GM12875 (cell line): ENCODE measurements at regions not wholly inside any gene's neighbourhood (a gene's known extent, or its start where the extent isn't known, plus 50 kb on each side); places are given as distances from the start of the nearest gene placed in this dataset.
"Not testable (repeated sequence)": the region's sequence is repeated elsewhere in the genome, so short reads cannot be mapped to it uniquely, and the experiment has no call there.

Experiments used
- H3K4me3 ChIP-seq: one replicate; pipeline ENCODE4 v1.5.1; 2011; ENCODE audit warnings: low read depth, low read length, control low read depth
- TF ChIP-seq, protein P1 (sequence below): IDR thresholded peaks from 2 replicates; pipeline ENCODE4 v1.5.1; 2011; ENCODE audit warnings: low read depth, mild to moderate bottlenecking, control low read depth, inconsistent platforms, low read length, moderate library complexity, borderline replicate concordance; ENCODE audit not compliant: insufficient read depth

DNA sequence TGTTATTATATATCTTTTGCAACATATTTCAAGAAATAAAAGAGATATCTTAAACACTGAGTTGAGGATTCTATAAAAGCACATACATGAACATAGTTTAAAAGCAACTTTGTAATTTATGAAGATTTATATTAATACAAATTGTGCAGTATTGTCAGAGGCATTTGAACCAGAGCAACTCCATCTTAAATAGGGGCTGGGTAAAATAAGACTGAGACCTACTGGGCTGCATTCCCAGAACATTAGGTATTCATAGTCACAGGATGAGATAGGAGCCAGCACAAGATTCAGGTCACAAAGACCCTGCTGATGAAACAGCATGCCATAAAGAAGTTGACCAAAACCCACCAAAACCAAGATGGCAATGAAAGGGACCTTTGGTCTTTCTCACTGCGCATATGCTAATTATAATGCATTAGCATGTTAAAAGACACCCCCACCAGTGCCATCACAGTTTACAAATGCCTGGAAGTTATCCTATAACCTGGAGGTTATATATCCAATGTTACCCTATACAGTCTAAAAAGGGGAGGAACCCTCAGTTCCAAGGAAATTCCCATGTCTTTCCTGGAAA lies 320.2 kb downstream of the FAM170A start:
- TF ChIP-seq, protein P1, sequence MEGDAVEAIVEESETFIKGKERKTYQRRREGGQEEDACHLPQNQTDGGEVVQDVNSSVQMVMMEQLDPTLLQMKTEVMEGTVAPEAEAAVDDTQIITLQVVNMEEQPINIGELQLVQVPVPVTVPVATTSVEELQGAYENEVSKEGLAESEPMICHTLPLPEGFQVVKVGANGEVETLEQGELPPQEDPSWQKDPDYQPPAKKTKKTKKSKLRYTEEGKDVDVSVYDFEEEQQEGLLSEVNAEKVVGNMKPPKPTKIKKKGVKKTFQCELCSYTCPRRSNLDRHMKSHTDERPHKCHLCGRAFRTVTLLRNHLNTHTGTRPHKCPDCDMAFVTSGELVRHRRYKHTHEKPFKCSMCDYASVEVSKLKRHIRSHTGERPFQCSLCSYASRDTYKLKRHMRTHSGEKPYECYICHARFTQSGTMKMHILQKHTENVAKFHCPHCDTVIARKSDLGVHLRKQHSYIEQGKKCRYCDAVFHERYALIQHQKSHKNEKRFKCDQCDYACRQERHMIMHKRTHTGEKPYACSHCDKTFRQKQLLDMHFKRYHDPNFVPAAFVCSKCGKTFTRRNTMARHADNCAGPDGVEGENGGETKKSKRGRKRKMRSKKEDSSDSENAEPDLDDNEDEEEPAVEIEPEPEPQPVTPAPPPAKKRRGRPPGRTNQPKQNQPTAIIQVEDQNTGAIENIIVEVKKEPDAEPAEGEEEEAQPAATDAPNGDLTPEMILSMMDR = no peak
- no peak overlapping the region for H3K4me3 ChIP-seq

DNA sequence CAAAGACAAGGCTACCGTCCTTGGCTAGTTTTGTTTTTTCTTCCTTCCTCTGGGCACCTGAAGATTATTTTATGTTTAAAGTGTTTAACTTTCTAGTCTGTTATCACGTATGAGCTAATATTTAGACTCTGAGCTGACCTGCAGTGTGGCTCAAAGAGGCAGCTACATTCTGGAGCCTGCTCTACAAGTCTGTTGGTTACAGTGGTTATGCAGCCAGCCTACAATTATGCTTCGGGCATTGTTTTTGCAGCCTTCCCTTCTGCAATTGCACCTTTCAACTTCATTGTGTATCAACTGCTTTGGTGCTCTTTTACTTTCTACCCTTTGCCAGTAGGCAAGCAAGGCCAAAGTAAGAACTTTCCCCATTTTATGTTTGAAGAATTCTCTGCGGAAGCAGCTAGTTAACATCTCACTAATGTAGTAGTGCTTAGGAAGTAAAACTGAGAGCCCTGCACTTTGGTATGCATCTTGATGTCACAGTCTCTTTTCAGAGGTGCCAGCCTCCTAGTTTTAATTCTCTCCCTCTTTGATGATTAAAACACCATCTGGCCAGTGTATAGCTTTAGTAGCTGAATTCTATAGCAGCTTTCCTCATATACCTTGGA lies 322.1 kb downstream of the FAM170A start:
- H3K4me3 ChIP-seq = no peak overlapping the region
- TF ChIP-seq, protein P1 = no peak

DNA sequence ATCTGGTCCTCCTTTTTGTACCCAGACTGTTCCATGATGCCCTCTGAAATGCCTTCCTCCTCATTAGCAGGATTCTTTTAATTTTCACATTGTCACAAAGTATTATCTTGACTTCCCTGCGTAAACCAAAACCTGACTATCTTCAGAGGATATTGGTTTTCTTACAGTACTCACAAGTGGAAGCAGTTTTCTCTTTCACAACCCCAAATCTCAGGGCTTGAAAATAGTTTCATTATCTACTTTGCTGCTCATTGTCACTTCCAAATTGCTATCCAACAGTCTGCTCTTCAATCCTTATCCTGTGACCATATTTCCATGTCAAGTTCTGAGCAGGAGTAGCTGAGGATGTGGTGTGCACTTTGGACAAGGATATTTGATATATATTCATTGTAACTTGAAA lies 324.1 kb downstream of the FAM170A start:
- H3K4me3 ChIP-seq = no peak overlapping the region
- TF ChIP-seq, protein P1 = no peak

DNA sequence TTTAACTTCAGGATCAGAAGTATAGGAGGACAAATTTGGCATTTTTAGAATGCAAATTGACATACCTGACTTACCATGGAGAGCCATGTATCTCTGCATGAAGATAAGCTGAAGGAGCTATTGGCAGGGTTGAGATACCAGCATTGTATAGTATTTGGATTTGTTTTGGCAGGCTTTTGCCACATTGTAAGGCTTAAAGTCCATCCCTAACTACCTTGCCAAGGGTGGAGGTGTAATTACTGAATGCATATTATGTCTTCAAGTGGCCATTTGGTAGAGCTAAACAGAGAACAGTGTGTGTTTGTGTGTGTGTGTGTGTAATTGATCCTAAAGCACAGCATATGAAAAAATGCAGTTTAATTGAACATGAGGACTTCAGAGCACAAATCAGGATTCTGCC lies 324.7 kb downstream of the FAM170A start:
- TF ChIP-seq, protein P1 = no peak
- H3K4me3 ChIP-seq = no peak overlapping the region

- TF ChIP-seq, protein P1 = no peak
- H3K4me3 ChIP-seq = no peak overlapping the region
Observed at GRCh38 chr5:119961993-119962392, 332.6 kb downstream of the FAM170A start.

- no peak overlapping the region for H3K4me3 ChIP-seq
- TF ChIP-seq, protein P1 = no peak
Observed at GRCh38 chr5:119966028-119966427, 336.7 kb downstream of the FAM170A start.

GRCh38 chr5:119968690-119969089 lies 339.3 kb downstream of the FAM170A start:
- TF ChIP-seq, protein P1 = no peak
- H3K4me3 ChIP-seq = no peak overlapping the region

DNA sequence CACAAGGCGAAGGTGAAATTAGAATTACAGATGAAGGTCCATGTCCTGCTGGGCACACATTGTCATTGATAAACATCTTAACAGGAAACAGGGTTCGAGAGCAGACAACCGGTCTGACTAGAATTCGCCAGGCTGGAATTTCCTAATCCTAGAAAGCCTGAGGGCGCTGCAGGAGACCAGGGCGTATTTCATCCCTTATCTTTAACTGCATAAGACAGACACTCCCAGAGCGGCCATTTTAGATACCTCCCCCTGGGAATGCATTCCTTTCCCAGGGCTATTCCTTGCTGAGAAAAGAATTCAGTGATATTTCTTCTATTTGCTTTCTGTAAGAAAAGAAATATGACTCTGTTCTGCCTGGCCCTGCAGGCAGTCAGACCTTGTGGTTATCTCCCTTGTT lies 357.7 kb downstream of the FAM170A start:
- H3K4me3 ChIP-seq = not testable (repeated sequence)
